Hepatocyte (in vitro differentiated cells): ENCODE measurements at regions not wholly inside any gene's neighbourhood (a gene's known extent, or its start where the extent isn't known, plus 50 kb on each side); places are given as distances from the start of the nearest gene placed in this dataset. TPM values are rescaled to one million over a fixed set of nuclear protein-coding genes. Genes with fewer than 3 reads are reported as not detected.

ENCODE experiments used
- small RNA-seq: library from RNA; depleted of rRNA; stranded (forward); fragments of <200 nt; gene quantifications from one replicate; pipeline ENCODE3, GENCODE V24; 2014

Small RNAs in the stretch of these regions (small RNA-seq; reads per million reads assigned to genes)
- gene AP001340.1 (not detected), gene RF00019 (not detected), gene RN7SKP236 (not detected), gene RNA5SP489 (not detected), gene RNU2-55P (not detected)
